ENCODE measurements at regions not wholly inside any gene's neighbourhood (a gene's known extent, or its start where the extent isn't known, plus 50 kb on each side); places are given as distances from the start of the nearest gene placed in this dataset.
"Not testable (repeated sequence)": the region's sequence is repeated elsewhere in the genome, so short reads cannot be mapped to it uniquely, and the experiment has no call there.

GRCh38 chr5:93941897-93942296 lies 200.5 kb upstream of the POU5F2 start:
- no peak overlapping the region for H3K9ac ChIP-seq
- in situ Hi-C loops (cut with MboI) = no loop called here
- H3F3A ChIP-seq (ENCODE audit: insufficient read depth) = no peaks in the 10 kb centered on the region

GRCh38 chr5:93933269-93933668 lies 191.9 kb upstream of the POU5F2 start:
- H3K36me3 ChIP-seq (ENCODE audit: low read depth); H3K9me3 ChIP-seq (ENCODE audit: low read depth); H3K4me2 ChIP-seq (ENCODE audit: unreplicated experiment); H3K9me2 ChIP-seq (ENCODE audit: insufficient read depth); in situ Hi-C loops (cut with MboI); DNase-seq; H4K20me1 ChIP-seq (ENCODE audit: insufficient read depth); H3K27me3 ChIP-seq (replicated peaks; ENCODE audit: insufficient read depth); H2AFZ ChIP-seq; H3K9ac ChIP-seq; H3K79me2 ChIP-seq (ENCODE audit: insufficient read depth); H3K27ac ChIP-seq; H3K4me3 ChIP-seq: not testable (repeated sequence)
- peaks cover 12% of the 10 kb centered on the region for H3K4me1 ChIP-seq (ENCODE audit: insufficient read depth)
- 85 to 86% methylated on average over 2 of the region's 2 CpGs for WGBS, 2 experiments (ENCODE audit: low coverage in 1 of 2, low lambda C conversion rate in 2 of 2, missing lambda C conversion rate in 2 of 2)
- H3F3A ChIP-seq (ENCODE audit: insufficient read depth) = peaks cover 17% of the 10 kb centered on the region; the same call in 1 of the 2 replicates

More at GRCh38 chr5:93941897-93942296, 200.5 kb upstream of the POU5F2 start:
- DNase-seq = no peak
- H2AFZ ChIP-seq = no peak overlapping the region
- H4K20me1 ChIP-seq (ENCODE audit: insufficient read depth) = no peaks in the 10 kb centered on the region; the same call in 1 of the 2 replicates
- H3K9me2 ChIP-seq (ENCODE audit: insufficient read depth) = no peaks in the 10 kb centered on the region
- no peaks in the 10 kb centered on the region for H3K9me3 ChIP-seq (ENCODE audit: low read depth)
- WGBS, 2 experiments (ENCODE audit: low coverage in 1 of 2, low lambda C conversion rate in 2 of 2, missing lambda C conversion rate in 2 of 2) = 98% methylated on average over 3 of the region's 3 CpGs
- no peaks in the 10 kb centered on the region for H3K79me2 ChIP-seq (ENCODE audit: insufficient read depth)
- TF ChIP-seq EZH2 (IDR thresholded peaks at IDR 0.05; ENCODE audit: insufficient read depth, poor library complexity, severe bottlenecking) = no peak
- no peak for TF ChIP-seq EZH2phosphoT487 (IDR thresholded peaks at IDR 0.05; ENCODE audit: insufficient read depth, low read depth)
- H3K4me1 ChIP-seq (ENCODE audit: insufficient read depth) = no peaks in the 10 kb centered on the region
- no peak overlapping the region for H3K27ac ChIP-seq
- no peaks in the 10 kb centered on the region for H3K36me3 ChIP-seq (ENCODE audit: low read depth)
- H3K4me2 ChIP-seq (ENCODE audit: unreplicated experiment) = no peak overlapping the region
- no peaks in the 10 kb centered on the region for H3K27me3 ChIP-seq (replicated peaks; ENCODE audit: insufficient read depth)
- H3K4me3 ChIP-seq = no peak overlapping the region

DNA sequence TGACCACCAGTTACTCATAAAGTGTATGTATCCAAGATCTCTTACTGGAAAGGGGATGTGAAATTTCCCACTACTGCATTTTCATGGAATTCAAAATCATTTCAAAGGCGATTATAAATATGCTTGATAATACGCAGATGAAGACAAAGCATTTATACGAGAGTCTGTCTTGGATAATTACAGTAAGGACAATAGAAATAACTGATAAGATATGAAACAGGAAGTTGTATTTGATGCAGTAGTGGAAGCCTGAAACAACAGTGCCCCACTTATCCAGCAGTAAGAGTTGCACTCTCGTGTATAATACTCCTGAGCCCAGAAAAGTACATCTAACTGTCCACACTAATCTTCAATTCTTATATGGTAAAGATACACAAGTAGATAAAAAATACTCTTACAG lies 188.7 kb upstream of the POU5F2 start:
- no peak for DNase-seq
- Histone ChIP-seq H3K27ac (no peak overlapping the region), H3K9me3 (ENCODE audit: low read depth) (no peaks in the 10 kb centered on the region), H3K4me1 (ENCODE audit: insufficient read depth) (peaks cover 35% of the 10 kb centered on the region), H3K4me2 (ENCODE audit: unreplicated experiment) (no peak overlapping the region), H3K9ac (no peak overlapping the region), H3K27me3 (replicated peaks; ENCODE audit: insufficient read depth) (no peaks in the 10 kb centered on the region), H2AFZ (no peak overlapping the region), H3K4me3 (no peak overlapping the region), H3F3A (ENCODE audit: insufficient read depth) (peaks cover 47% of the 10 kb centered on the region; the same call in 1 of the 2 replicates), H4K20me1 (ENCODE audit: insufficient read depth) (no peaks in the 10 kb centered on the region), H3K79me2 (ENCODE audit: insufficient read depth) (no peaks in the 10 kb centered on the region), H3K9me2 (ENCODE audit: insufficient read depth) (no peaks in the 10 kb centered on the region), H3K36me3 (ENCODE audit: low read depth) (no peaks in the 10 kb centered on the region)
- in situ Hi-C loops (cut with MboI) = no loop called here
- TF ChIP-seq EZH2 (IDR thresholded peaks at IDR 0.05; ENCODE audit: insufficient read depth, poor library complexity, severe bottlenecking) (no peak), EZH2phosphoT487 (IDR thresholded peaks at IDR 0.05; ENCODE audit: insufficient read depth, low read depth) (no peak)
- 92 to 95% methylated on average over 4 of the region's 4 CpGs for WGBS, 2 experiments (ENCODE audit: low coverage in 1 of 2, low lambda C conversion rate in 2 of 2, missing lambda C conversion rate in 2 of 2)

DNA sequence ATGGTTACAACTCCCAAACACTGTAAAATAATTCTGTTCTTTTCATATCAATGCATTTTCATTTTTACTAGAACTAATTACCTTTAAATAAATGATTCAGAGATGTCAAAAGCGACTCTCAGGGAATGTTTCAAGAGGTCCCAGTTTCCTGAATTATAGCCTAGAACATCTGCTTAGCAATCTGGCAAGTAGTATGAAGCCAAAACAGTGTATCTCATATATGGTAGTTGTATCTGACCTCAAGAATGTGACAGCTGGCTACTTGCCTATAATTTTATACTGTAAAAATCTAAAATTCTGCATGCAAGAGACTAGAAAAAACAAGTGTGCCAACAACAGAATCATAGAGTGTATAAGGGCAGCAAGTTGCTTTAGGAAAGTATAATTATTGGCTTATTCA lies 187.7 kb upstream of the POU5F2 start:
- H3K9ac ChIP-seq = no peak overlapping the region
- H3K27ac ChIP-seq = no peak overlapping the region
- peaks cover 45% of the 10 kb centered on the region for H3K4me1 ChIP-seq (ENCODE audit: insufficient read depth)
- H3K4me2 ChIP-seq (ENCODE audit: unreplicated experiment) = no peak overlapping the region
- H3K9me3 ChIP-seq (ENCODE audit: low read depth) = no peaks in the 10 kb centered on the region
- H3F3A ChIP-seq (ENCODE audit: insufficient read depth) = peaks cover 47% of the 10 kb centered on the region; the same call in 1 of the 2 replicates
- no peak overlapping the region for H3K4me3 ChIP-seq
- 78 to 91% methylated on average over 1 of the region's 1 CpG for WGBS, 2 experiments (ENCODE audit: low coverage in 1 of 2, low lambda C conversion rate in 2 of 2, missing lambda C conversion rate in 2 of 2)
- no peaks in the 10 kb centered on the region for H3K36me3 ChIP-seq (ENCODE audit: low read depth)
- no peak for TF ChIP-seq EZH2phosphoT487 (IDR thresholded peaks at IDR 0.05; ENCODE audit: insufficient read depth, low read depth)
- TF ChIP-seq EZH2 (IDR thresholded peaks at IDR 0.05; ENCODE audit: insufficient read depth, poor library complexity, severe bottlenecking) = no peak
- H3K79me2 ChIP-seq (ENCODE audit: insufficient read depth) = no peaks in the 10 kb centered on the region
- H3K27me3 ChIP-seq (replicated peaks; ENCODE audit: insufficient read depth) = no peaks in the 10 kb centered on the region
- H2AFZ ChIP-seq = no peak overlapping the region
- no peaks in the 10 kb centered on the region for H4K20me1 ChIP-seq (ENCODE audit: insufficient read depth)
- no peaks in the 10 kb centered on the region for H3K9me2 ChIP-seq (ENCODE audit: insufficient read depth)
- DNase-seq = peak; percentile 4
- in situ Hi-C loops (cut with MboI) = no loop called here

Measured in GM23248 (cell line).